DOHH2 (cell line): ENCODE measurements at regions not wholly inside any gene's neighbourhood (a gene's known extent, or its start where the extent isn't known, plus 50 kb on each side); places are given as distances from the start of the nearest gene placed in this dataset.
"Not testable (repeated sequence)": the region's sequence is repeated elsewhere in the genome, so short reads cannot be mapped to it uniquely, and the experiment has no call there.

Source experiments
- H3F3A ChIP-seq: fragments of 200-600 bp; sonication (generic), shearing (Covaris generic); 2 replicates; pipeline ENCODE4 v1.6.0; 2016; ENCODE audit warnings: antibody characterized with exemption, mild to moderate bottlenecking; ENCODE audit not compliant: control insufficient read depth, insufficient read depth
- H3K27ac ChIP-seq: fragments of 200-600 bp; sonication (generic); 2 replicates; pipeline ENCODE4 v1.5.1; 2014; ENCODE audit warnings: low read depth, mild to moderate bottlenecking, low read length, moderate library complexity
- H3K27me3 ChIP-seq: fragments of 200-600 bp; sonication (generic); 2 replicates; pipeline ENCODE4 v1.6.1; 2014; ENCODE audit warnings: mild to moderate bottlenecking, low read length, mixed read lengths; ENCODE audit not compliant: control insufficient read depth
- H3K36me3 ChIP-seq: fragments of 200-600 bp; sonication (generic); 2 replicates; pipeline ENCODE4 v1.6.1; 2014; ENCODE audit warnings: mild to moderate bottlenecking, low read length, moderate library complexity, mixed read lengths; ENCODE audit not compliant: control insufficient read depth
- H3K4me1 ChIP-seq: fragments of 200-600 bp; sonication (generic); 2 replicates; pipeline ENCODE4 v1.6.1; 2014; ENCODE audit warnings: mild to moderate bottlenecking, low read length, mixed read lengths; ENCODE audit not compliant: control insufficient read depth
- H3K4me2 ChIP-seq: fragments of 200-600 bp; sonication (generic); 2 replicates; pipeline ENCODE4 v1.6.0; 2014; ENCODE audit warnings: mild to moderate bottlenecking, low read length, moderate library complexity
- H3K4me3 ChIP-seq: fragments of 200-600 bp; sonication (generic); 2 replicates; pipeline ENCODE4 v1.5.1; 2014; ENCODE audit warnings: mild to moderate bottlenecking, low read length, mixed read lengths
- H3K79me2 ChIP-seq: fragments of 200-600 bp; sonication (generic); 2 replicates; pipeline ENCODE4 v1.6.1; 2014; ENCODE audit warnings: mild to moderate bottlenecking, low read length, mixed read lengths; ENCODE audit not compliant: control insufficient read depth
- H3K9me2 ChIP-seq: fragments of 200-600 bp; sonication (generic); replicated peaks from 2 replicates; pipeline ENCODE4 v1.6.1; 2014; ENCODE audit warnings: mild to moderate bottlenecking, low read length, mixed read lengths; ENCODE audit not compliant: control insufficient read depth
- H3K9me3 ChIP-seq: fragments of 200-600 bp; sonication (generic); 2 replicates; pipeline ENCODE4 v1.6.1; 2014; ENCODE audit warnings: antibody characterized with exemption, low read length, mixed read lengths; ENCODE audit not compliant: control insufficient read depth, insufficient read depth
- H4K20me1 ChIP-seq: fragments of 200-600 bp; sonication (generic); 2 replicates; pipeline ENCODE4 v1.6.0; 2014; ENCODE audit warnings: low read depth, mild to moderate bottlenecking, antibody characterized with exemption, low read length, moderate library complexity; ENCODE audit not compliant: control insufficient read depth, insufficient read depth
- EZH2phosphoT487 ChIP-seq: fragments of 200-600 bp; sonication (generic); IDR thresholded peaks from 2 replicates; pipeline ENCODE4 v1.6.1; 2017; ENCODE audit warnings: borderline replicate concordance, mild to moderate bottlenecking, antibody characterized with exemption, low read length, moderate library complexity, mixed read lengths
- TF ChIP-seq, protein P1 (sequence below): fragments of 200-600 bp; sonication (generic); IDR thresholded peaks from one replicate; pipeline ENCODE4 v1.5.1; 2014; ENCODE audit warnings: antibody characterized with exemption, mild to moderate bottlenecking, low read depth, low read length; ENCODE audit not compliant: poor library complexity, severe bottlenecking

DNA sequence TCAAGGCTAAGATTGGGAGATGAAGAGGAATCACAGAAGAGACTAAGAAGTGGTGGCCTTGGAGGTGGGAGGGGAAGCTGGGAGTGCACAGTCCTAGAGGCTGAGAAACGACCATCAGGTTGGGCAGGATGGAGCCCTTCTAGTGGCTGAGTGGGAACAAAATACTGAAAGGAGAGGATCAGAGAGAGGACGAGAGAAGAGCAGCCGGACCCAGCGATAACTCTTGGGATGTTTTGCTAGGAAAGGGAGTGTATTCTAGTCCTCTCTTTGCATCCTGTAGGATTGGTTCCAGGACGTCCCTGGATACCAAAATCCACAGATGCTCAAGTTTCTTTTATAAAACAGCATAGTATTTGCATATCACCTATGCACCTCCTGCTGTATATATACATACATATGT, 143.8 kb downstream of the CRLF3 start:
- not testable (repeated sequence) for H3K27ac ChIP-seq, H3K9me3 ChIP-seq, H4K20me1 ChIP-seq, H3F3A ChIP-seq, H3K9me2 ChIP-seq, H3K27me3 ChIP-seq, H3K4me2 ChIP-seq, H3K4me3 ChIP-seq, H3K4me1 ChIP-seq, H3K79me2 ChIP-seq, H3K36me3 ChIP-seq

DNA sequence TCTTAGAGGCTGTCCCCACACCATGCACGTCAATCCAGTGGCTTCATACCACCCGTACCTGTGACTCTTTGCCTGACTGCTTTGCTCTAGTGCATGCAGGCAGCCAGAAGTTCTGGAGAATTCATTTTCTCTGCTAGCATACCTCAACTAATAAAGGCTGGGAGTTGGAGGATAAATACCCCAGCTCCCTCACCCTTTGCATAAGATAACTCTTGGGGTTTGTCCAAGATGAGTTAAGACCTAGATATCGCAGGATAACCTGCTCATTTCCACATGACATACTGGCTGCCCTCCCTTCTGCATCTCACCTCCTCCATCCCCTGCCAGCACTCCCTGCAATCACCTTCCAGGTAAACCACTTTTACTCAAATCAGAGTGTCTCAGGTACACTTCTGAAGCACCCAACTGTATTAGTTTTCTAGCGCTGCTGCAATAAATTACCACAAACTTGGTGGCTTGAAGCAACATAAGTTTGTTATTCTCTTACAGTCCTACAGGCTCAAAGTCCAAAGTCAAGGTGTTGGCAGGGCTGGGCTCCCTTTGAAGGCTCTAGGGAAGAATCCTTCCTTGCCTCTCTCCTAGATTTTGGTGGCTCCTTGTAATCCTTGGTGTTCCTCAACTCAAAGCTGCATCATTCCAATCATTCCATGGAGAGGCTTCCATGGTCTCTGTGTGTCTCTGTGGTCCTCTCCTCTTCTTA, 146.8 kb downstream of the CRLF3 start:
- TF ChIP-seq, protein P1, sequence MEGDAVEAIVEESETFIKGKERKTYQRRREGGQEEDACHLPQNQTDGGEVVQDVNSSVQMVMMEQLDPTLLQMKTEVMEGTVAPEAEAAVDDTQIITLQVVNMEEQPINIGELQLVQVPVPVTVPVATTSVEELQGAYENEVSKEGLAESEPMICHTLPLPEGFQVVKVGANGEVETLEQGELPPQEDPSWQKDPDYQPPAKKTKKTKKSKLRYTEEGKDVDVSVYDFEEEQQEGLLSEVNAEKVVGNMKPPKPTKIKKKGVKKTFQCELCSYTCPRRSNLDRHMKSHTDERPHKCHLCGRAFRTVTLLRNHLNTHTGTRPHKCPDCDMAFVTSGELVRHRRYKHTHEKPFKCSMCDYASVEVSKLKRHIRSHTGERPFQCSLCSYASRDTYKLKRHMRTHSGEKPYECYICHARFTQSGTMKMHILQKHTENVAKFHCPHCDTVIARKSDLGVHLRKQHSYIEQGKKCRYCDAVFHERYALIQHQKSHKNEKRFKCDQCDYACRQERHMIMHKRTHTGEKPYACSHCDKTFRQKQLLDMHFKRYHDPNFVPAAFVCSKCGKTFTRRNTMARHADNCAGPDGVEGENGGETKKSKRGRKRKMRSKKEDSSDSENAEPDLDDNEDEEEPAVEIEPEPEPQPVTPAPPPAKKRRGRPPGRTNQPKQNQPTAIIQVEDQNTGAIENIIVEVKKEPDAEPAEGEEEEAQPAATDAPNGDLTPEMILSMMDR = no peak
- TF ChIP-seq EZH2phosphoT487 = no peak
- Histone ChIP-seq H3K9me3 (no peaks in the 10 kb centered on the region), H3K36me3 (no peaks in the 10 kb centered on the region), H3K4me1 (no peaks in the 10 kb centered on the region), H3K27ac (no peak overlapping the region), H3K4me3 (no peak overlapping the region), H4K20me1 (no peaks in the 10 kb centered on the region), H3K79me2 (no peaks in the 10 kb centered on the region), H3K9me2 (no peaks in the 10 kb centered on the region), H3F3A (no peaks in the 10 kb centered on the region), H3K4me2 (no peak overlapping the region), H3K27me3 (no peaks in the 10 kb centered on the region)

DNA sequence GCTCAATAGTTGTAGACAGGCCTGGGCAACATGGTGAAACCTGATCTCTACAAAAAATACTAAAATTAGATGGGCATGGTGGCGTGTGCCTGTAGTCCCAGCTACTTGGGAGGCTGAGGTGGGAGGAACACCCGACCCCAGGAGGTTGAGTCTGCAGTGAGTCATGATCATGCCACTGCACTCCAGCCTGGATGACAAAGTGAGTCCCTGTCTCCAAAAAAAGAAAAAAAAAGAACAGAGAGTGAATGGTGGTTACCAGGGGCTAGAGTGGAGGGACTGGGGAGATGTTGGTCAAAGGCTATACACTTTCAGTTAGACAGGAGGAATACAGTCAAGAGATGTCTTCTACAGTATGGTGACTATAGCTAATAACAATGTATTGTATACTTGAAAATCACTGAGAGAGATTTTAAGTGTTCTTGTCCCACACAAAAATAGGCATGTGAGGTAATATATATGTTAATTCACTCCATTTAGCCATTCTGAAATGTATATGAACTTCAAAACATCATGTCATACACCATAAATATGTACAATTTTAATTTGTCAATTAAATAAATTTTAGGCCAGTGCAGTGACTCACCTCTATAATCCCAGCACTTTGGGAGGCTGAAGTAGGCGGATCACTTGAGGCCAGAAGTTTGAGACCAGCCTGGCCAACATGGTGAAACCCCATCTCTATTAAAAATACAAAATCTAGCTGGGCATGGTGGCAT, 148.6 kb downstream of the CRLF3 start:
- not testable (repeated sequence) for H3K4me3 ChIP-seq, H3K9me3 ChIP-seq, H3K27ac ChIP-seq, H3K9me2 ChIP-seq, H4K20me1 ChIP-seq, H3K4me1 ChIP-seq, H3F3A ChIP-seq, H3K27me3 ChIP-seq, H3K36me3 ChIP-seq, H3K79me2 ChIP-seq, H3K4me2 ChIP-seq

DNA sequence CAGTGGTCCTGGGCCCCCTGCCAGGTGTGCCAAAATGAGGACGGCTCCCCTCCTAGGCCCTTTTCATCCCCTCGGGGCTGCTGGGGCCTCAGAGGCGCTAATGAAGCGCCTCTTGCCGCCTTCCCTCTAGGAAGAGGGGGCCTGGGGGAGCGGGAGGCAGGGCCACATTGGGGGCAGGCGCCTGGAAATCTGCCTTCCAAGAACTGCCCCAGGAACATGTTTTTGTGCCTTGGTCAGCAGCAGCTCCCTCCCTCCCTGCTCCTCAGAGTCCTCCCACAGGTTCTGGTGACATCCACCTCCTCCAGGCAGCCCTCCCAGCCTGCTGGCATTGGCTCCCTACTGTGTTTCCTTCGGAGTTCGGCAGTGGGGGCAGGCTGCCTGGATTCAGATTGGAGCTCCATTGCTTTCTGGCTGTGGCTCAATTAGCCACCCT, 155.3 kb downstream of the CRLF3 start:
- H3K4me3 ChIP-seq, H3K9me3 ChIP-seq, H3K4me1 ChIP-seq, H3K27ac ChIP-seq, H3K79me2 ChIP-seq, H3K36me3 ChIP-seq, H3F3A ChIP-seq, H3K4me2 ChIP-seq, H3K27me3 ChIP-seq, H3K9me2 ChIP-seq, H4K20me1 ChIP-seq: not testable (repeated sequence)

DNA sequence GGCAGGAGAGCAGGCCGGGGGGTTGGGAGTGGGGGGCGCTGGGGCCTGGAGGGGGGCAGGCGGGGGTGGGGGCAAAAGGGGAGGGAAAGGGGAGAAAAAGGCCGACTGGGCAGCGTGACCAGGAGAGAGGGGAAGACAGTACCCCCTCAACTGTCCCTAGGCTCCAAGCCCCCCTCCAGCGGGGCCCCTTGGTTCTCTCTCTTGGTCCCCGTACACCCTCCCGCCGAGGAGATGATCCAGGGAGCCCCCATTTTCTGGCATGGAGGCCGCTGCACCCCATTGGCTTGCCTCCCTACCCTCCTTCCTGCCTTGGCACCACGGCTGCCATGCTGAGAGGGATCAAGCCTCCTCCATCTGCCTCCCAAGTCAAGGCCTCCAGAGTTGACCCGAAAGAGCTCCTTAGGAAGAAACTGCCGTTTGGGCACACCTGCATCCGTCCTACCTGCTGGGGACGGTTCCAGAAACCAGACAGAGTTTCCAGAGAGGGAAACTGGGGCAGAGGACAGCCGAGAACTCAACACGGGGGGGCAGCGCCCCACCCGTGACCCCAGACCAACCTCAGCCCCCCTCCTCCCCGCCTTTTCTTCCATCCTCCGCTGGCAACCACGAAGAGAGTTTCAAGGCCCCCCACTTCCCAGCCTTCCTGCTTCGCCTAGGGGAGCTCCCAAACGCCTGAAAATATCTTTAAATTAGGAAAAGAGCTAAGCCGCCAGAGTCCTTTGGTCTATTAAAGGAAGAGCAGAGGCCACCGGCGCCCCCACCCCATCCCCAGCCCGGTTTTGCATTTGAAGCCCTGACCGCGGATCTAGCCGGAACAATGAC, 155.9 kb downstream of the CRLF3 start:
- not testable (repeated sequence) for H3K4me3 ChIP-seq, H3K4me1 ChIP-seq, H3K4me2 ChIP-seq, H3K9me2 ChIP-seq, H3K36me3 ChIP-seq, H3K27me3 ChIP-seq, H4K20me1 ChIP-seq, H3K9me3 ChIP-seq, H3F3A ChIP-seq, H3K79me2 ChIP-seq, H3K27ac ChIP-seq

DNA sequence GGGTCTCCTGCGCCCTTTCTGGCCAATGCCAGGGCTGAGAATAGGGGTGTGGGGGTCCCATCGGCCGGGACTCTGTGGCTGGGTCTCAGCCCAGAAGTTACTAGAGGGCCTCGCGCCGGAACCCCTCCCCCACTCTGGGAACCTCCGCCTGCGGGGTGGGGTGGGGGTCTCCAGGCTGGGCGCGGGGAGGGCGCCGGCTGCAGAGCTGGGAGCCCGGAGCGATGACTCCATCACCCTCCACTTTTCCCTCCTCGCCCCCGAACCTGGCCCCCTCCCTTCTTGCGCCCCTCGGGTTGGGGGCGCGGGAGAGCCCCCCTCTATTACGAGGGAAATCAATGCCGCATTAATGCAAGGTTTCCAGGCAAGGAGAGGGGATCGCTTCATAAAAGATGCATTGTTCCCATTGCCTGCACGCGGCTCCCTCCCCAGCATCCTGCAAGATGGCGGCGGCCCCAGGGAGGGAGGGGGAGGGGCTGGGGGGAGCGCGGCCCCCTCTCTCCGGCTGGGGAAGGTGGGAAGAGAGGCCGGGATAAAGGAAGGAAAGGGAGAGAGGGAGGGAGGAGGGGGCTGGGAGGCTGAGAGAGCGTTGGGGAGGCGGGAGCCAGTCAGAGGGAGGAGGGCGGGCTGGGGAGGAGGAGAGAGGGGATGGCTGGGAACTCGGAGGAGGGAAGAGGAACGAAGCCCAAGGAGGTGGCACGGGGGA, 156.7 kb downstream of the CRLF3 start:
- H3K4me2 ChIP-seq = peak overlapping the region; percentile 49

More for the DNA sequence above, 156.7 kb downstream of the CRLF3 start:
- H4K20me1 ChIP-seq, H3K36me3 ChIP-seq, H3K79me2 ChIP-seq, H3K9me3 ChIP-seq, H3F3A ChIP-seq, H3K9me2 ChIP-seq, H3K27ac ChIP-seq, H3K4me1 ChIP-seq, H3K27me3 ChIP-seq: not testable (repeated sequence)
- H3K4me3 ChIP-seq = peak overlapping the region; percentile 50
